ENCODE measurements at regions not wholly inside any gene's neighbourhood (a gene's known extent, or its start where the extent isn't known, plus 50 kb on each side); places are given as distances from the start of the nearest gene placed in this dataset.
A peak's percentile ranks its signal among the peaks of the same experiment; 100 is the strongest.

- in situ Hi-C loops (cut with HindIII; ENCODE audit: extremely low pct_ligation_motif_present, low pct_unique_long_range_greater_than_20kb): no loop called here
- ChIA-PET POLR2A (interaction anchor here (0.8 to 1.6 kb wide), 7 partner anchors 10 to 211 kb away, joined by 3 to 8 read pairs (median 5); no protein-coding TSS in a partner anchor), CTCF (ENCODE audit: low intra/inter-chr PET ratio, low total read pairs) (no interaction called here)
- Histone ChIP-seq H3K36me3 (replicated peaks in 1 of 2; ENCODE audit: control insufficient read depth in 1 of 2, insufficient read depth in 2 of 2, low read length in 2 of 2) (no peaks in the 10 kb centered on the region), H2AFZ (ENCODE audit: low read length) (peak overlapping the region; percentile 34), H3K79me2 (ENCODE audit: insufficient read depth, low read length) (no peaks in the 10 kb centered on the region), H3K4me3 (replicated peaks in 1 of 3; ENCODE audit: insufficient read depth in 1 of 3, low read depth in 2 of 3, low read length in 3 of 3) (peak overlapping the region; percentile 59 to 74 (median 72)), H3K9me3 (ENCODE audit: low read length) (peaks cover 5% of the 10 kb centered on the region), H3K27me3 (ENCODE audit: control insufficient read depth in 1 of 2, insufficient read depth in 2 of 2, low read length in 2 of 2) (no peaks in the 10 kb centered on the region; a peak in 1 of 5 replicates), H3K9ac (ENCODE audit: insufficient read depth, low read depth, low read length) (peak overlapping the region; percentile 78; the same call in 1 of the 2 replicates), H3K4me2 (ENCODE audit: low read depth, low read length) (peak overlapping the region; percentile 86), H4K20me1 (ENCODE audit: insufficient read depth, low read length) (no peaks in the 10 kb centered on the region), H3K27ac (ENCODE audit: extremely low read length, insufficient read depth, low read length) (peak overlapping the region; percentile 68), H3K4me1 (ENCODE audit: insufficient read depth, low read length) (peaks cover 57% of the 10 kb centered on the region)
- ATAC-seq: no peak
- FAIRE-seq: no peak
- 0% methylated on average over 3 of the region's 3 CpGs for WGBS (ENCODE audit: low lambda C conversion rate)
- no peak for TF ChIP-seq KAT2B (IDR thresholded peaks at IDR 0.05; ENCODE audit: borderline replicate concordance, low read depth, low read length)
- no peak for TF ChIP-seq AGO2 (optimal IDR thresholded peaks at IDR 0.05; ENCODE audit: low read depth, low read length)
- TF ChIP-seq NAIF1 (CRISPR knock-in tag; IDR thresholded peaks at IDR 0.05; ENCODE audit: borderline replicate concordance): no peak
- TF ChIP-seq RBM22 (optimal IDR thresholded peaks at IDR 0.05; ENCODE audit: low read length): no peak
- TF ChIP-seq MAFF (IDR thresholded peaks at IDR 0.05; ENCODE audit: low read depth, low read length): peak; percentile 88
- peak; percentile 91 to 94 for TF ChIP-seq MAFK (conservative IDR thresholded peaks at IDR 0.05 in 1 of 2, IDR thresholded peaks at IDR 0.05 in 1 of 2; ENCODE audit: low read length in 2 of 2)
- TF ChIP-seq TRAFD1 (CRISPR knock-in tag; IDR thresholded peaks at IDR 0.05; ENCODE audit: borderline replicate concordance): no peak
- no peak for TF ChIP-seq ZNF691 (CRISPR knock-in tag; IDR thresholded peaks at IDR 0.05; ENCODE audit: borderline replicate concordance, low read depth)
- TF ChIP-seq MLXIP (CRISPR knock-in tag; IDR thresholded peaks at IDR 0.05; ENCODE audit: borderline replicate concordance): no peak
- 0 out of 2 replicates have a peak, but pooled peaks have one; percentile 13 for TF ChIP-seq ZNF670 (CRISPR knock-in tag; IDR thresholded peaks at IDR 0.05; ENCODE audit: borderline replicate concordance)
- peak; percentile 34; the same call in 1 of the 2 replicates for TF ChIP-seq MAFG (CRISPR knock-in tag; IDR thresholded peaks at IDR 0.05)
- TF ChIP-seq MED1 (CRISPR knock-in tag; IDR thresholded peaks at IDR 0.05): no peak
- TF ChIP-seq TOE1 (CRISPR knock-in tag; IDR thresholded peaks at IDR 0.05): no peak
- TSS peak; percentile 63 for BruUV-seq (replicated peaks)
- intact Hi-C loops (cut with micrococcal nuclease; ENCODE audit: unreplicated experiment): loop anchor here (1.0 to 10.0 kb wide), 2 partner anchors 136 to 285 kb away; no protein-coding TSS in a partner anchor
- no peak for DNase-seq (ENCODE audit: low spot score)
Observed at GRCh38 chr5:173688703-173689102, 72.3 kb upstream of the BOD1 start.

All from HepG2 (cell line).